Fibroblast of lung (primary cell): ENCODE measurements at regions not wholly inside any gene's neighbourhood (a gene's known extent, or its start where the extent isn't known, plus 50 kb on each side); places are given as distances from the start of the nearest gene placed in this dataset.

Experiments
- CTCF ChIP-seq, 2 donors: IDR thresholded peaks in 1 of 2; conservative IDR thresholded peaks in 1 of 2; 1 replicate in 1 of 2; 2 replicates in 1 of 2; pipeline ENCODE4 v1.5.1; 2011 to 2012; ENCODE audit warnings: low read length in 2 of 2, control low read depth in 1 of 2, inconsistent platforms in 1 of 2, low read depth in 1 of 2, mild to moderate bottlenecking in 1 of 2
- EZH2 ChIP-seq: IDR thresholded peaks from 2 replicates; pipeline ENCODE4 v1.5.1; 2012; ENCODE audit warnings: low read length, control low read depth, mild to moderate bottlenecking; ENCODE audit errors: missing control alignments

- TF ChIP-seq CTCF (conservative IDR thresholded peaks at IDR 0.05 in 1 of 2, IDR thresholded peaks at IDR 0.05 in 1 of 2; ENCODE audit: low read depth in 1 of 2, low read length in 2 of 2) (no peak), EZH2 (no peak)
Measured at GRCh38 chr3:70531838-70532489, 219.5 kb upstream of the MDFIC2 start.
